HG03575 (cell line): ENCODE measurements at regions not wholly inside any gene's neighbourhood (a gene's known extent, or its start where the extent isn't known, plus 50 kb on each side); places are given as distances from the start of the nearest gene placed in this dataset.

ENCODE experiments used
- ATAC-seq: cut with Tn5 transposase; IDR thresholded peaks from one replicate; pipeline ENCODE4 v1.9.1; 2021; ENCODE audit not compliant: unreplicated experiment, insufficient number of reproducible peaks, low FRiP score; ENCODE audit errors: extremely low read depth

DNA sequence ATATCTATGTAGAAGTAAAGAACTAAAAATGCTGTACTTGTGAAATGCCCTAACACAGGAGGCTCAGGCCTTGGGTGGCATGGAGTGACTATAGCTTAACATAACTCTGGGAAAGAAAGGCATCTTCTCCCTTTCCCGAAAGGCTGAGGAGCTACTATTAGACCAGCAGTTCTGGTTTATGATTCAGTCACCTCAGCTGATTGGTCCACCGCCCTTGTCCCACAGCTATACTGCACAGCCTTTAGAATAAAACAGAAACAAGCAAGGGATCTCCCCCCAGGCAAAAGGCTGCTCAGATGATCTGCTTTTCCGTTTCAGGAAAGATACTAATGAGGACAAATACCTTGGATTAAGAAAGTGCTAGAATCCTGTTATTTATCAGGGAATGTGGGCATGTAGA is 171.3 kb downstream of the SNCA start:
- ATAC-seq: no peak

DNA sequence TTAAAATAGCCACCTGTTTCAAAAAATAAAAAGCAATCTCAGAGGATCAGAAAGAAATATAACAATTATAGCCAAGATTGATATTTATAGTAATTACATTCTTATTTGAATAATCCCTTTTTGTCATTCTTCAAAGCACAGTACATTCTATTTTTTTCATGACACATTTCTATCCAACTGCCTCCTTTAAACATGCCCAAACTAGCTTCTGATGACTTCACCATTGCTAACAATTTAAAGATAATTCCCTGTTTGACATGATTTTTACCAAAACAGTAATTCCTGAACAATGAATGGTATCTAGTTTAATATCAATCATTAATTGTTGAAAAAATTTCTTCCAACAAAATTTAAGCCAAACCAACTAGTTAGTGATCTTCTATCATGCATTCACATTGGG is 172.4 kb downstream of the SNCA start:
- no peak for ATAC-seq

DNA sequence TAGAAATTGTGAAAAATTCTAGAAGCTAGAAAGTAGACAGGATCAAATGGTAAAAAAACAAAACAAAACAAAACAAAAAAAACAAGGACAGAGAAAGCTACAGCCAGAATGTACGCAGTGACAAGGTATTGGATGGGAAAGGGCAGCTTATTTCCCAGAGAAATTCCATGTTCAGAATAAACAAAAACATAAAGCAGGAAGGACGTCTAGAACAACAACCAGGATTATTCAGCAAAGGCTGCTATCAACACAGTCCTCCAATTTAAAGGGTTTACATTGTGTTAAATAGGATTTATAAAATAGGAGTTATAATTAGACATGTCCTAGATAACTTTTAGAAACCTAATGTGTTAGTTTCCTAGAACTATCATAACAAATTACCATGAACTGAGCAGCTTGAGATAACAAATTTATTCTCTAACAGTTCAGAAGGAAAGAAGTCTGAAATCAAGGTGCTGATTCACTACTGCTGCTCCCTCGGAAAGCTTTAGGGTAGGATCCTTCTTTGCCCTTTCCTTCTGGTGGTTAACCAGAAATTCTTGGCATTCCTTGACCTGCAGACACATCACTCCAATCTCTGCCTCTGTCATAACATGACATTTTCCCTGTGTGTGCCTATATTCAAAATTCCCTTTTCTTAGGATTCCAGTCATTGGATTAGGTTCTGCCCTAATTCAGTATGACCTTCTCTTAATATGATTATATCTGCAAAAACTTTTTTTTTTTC is 175.6 kb downstream of the SNCA start:
- no peak for ATAC-seq

DNA sequence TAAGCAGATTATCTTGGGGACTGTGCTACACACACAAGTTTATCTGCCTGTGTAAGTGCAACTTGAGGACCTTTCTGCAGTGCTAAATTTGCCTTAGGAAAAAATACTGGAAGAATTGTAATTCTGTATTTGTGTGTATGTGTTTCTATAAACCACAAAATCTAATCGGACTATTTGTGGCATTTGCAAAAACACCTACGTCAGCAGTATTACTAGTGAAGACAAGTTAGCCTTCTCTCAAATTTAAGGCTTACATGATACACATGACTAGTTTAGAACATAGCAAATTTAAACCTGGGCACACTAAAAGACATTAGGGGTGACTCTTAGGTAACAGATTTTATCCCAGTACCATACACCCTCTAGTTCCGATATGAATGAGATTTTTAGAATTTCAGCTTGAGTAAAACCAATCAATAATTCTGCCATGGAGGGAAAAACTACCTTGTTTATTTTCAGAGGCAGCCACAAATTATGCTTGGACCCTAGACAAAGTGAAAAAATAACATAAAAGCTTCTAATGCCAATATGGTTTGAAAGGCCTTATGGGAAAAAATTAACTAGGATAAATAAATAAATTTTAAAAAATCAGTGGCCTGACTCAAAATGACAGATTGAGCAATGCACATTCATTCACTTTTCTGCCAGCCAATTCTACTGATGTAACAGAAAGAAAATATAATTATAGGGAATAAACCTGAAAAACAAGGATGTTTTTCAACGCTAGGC is 176.4 kb downstream of the SNCA start:
- ATAC-seq: no peak

DNA sequence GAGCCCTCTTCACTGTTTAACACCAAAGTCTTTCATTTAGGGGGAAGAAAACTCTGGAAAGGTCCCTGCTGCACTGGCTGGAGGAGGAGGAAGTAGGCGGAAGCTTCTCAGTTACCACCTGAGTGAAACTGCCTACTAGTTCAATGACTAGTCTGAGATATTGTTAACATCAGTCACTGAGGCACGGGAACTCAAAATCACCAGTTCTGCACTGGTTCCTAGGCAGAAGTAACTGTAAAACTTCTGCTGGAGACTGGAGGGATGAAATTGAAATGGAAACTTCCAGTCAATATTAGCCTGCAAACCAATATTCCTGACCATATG is 178.3 kb downstream of the SNCA start:
- ATAC-seq: peak; percentile 42

GRCh38 chr4:89657931-89658700 is 178.8 kb downstream of the SNCA start:
- peak; percentile 40 for ATAC-seq

- no peak for ATAC-seq
These were observed 183.9 kb downstream of the SNCA start for GRCh38 chr4:89653012-89653411.

- no peak for ATAC-seq
These were observed 191.5 kb downstream of the SNCA start for GRCh38 chr4:89645482-89645881.

GRCh38 chr4:89641367-89641687 is 195.6 kb downstream of the SNCA start:
- ATAC-seq: no peak

DNA sequence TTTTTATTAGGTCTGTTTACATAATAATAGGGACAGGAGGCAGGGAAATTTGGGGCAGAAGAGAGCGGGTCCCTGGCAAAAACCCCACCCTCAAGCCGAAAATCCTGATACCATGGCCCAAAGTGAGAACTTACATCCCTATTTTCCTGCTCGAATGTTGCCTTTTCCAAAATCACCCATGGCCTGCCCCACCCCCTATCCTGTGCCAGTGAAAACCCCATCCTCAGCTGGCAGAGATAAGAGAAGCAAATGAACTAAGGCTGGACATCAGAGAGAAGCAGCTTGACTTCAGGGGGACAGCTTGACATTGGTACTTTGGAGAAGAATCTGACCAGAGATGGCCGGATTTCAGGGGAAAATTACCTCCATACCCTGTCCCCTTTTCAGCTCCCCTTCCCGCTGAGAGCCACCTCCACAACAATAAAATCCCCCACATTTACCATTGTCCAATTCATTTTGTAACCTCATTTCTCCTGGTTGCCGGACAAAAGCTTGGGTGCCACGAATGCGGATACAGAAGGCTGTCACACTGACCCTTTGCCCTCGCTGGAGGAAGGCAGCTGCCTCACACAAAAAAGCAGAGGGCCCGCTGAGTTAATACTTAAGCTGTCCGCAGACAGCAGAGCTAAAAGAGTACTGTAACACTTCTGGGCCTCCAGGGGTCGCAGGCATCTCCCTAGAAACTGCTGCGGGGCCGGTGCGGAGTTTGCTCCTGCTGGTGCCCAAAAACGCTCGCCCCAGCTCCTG is 196.2 kb downstream of the SNCA start:
- no peak for ATAC-seq

DNA sequence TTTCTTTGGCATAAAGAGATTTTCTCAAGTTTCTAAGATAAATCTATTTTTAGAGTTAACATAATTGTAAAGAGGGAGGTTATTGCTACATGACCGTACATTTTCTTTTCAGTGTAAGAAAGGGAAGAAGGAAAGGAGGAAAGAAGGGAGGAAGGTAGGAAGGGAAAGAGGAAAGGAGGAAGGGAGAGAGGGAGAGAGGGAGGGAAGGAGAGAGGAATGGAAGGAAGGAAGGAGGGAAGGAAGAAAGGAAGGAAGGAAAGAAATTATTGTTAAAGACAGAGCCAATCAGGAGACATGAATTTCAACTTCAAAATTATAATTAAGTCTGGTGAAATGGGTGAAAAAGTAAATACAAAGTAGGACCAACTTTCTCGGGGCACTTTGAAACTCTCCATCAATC is 197.6 kb downstream of the SNCA start:
- ATAC-seq: no peak

- no peak for ATAC-seq
These were observed 211.2 kb downstream of the SNCA start for GRCh38 chr4:89625599-89626293.

DNA sequence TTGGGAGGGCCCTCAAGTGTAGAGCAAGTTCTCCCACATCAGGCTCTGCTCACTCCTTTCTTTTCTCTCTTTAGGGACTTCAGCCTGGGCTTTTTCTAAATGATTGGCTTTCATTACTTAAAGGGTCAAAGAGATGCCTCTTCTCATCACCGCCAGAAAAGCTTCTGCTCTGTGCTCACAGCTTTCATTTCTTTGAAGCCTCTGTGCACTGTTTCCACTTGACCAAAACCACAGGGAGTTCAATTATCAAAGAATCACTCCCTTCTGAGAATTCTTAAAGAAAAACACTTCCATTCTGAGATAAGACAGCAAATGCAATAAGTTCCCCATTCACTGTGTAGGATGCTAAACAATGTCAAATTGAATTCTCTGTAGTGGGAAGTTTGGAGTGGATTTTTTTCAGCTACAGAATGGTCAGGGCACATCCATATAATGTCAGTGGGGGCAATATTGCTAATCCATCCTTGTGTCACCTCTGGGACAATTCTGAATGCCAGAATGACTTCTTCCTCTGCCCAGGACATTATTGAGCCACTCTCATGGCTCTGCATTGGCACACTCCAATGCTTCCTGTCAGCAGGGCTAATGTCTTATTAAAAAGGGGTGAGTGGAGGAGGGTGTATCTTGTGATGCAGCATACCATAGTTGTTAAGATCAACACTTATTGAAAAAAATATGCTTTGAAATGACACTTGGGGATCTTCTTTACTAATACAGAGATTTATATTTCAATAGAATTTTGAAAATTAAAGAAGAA is 217.6 kb downstream of the SNCA start:
- no peak for ATAC-seq

DNA sequence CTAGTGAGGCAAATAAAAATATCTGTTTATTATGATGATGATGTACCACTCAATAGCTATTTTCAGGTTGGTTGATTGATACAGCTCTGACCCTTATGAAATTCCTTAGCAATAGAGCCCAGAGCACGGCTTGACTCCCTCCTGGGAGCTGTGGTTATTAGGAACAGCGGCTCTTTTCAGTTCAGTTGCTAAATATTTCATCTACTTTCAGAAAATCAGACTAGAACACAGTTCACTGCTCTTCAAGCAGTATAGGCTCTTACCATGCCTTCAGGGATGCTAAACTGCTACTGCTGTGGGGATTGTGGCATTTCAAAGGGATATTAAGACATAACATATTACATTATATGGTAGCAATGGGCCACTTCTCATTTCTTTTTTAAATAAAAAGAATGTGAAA is 218.8 kb downstream of the SNCA start:
- no peak for ATAC-seq

- ATAC-seq: no peak
These were observed 219.6 kb downstream of the SNCA start for GRCh38 chr4:89617317-89617716.

DNA sequence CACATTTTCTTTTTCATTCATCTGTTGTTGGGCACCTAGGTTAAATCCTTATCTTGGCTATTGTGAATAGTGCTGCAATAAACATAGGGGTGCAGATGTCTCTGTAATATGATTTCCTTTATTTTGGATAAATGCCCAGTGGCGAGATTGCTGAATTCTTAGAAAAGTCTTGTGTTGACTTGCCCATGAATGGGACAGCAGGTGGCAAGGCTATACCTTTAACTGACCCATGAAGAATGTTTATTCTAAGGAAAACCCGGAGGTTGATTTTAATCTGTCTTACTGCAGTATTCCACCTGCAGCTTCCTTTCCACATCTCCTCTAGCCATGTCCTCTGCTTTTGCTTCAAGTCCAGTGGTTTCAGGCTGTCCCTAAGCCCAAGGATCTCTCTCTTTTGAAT is 220.6 kb downstream of the SNCA start:
- no peak for ATAC-seq

DNA sequence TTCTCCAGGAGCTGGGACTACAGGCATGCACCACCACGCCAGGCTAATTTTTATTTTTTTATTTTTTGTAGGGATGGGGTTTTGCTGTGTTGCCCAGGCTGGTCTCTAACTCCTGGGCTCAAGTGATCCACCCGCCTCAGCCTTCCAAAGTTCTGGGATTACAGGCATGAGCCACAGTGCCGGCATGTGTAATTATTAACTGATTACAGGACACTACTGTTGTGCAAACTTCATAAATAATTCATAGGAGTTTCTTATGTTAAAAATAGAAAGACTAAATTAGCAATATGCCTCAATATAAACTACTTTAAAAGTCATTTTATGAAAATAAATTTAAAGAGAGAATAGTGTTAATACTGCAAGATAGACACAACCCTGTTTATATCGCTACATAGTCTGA is 221.9 kb downstream of the SNCA start:
- no peak for ATAC-seq

GRCh38 chr4:89614155-89614554 is 222.8 kb downstream of the SNCA start:
- no peak for ATAC-seq
